Occipital lobe (tissue), 1 donor: ENCODE measurements at regions not wholly inside any gene's neighbourhood (a gene's known extent, or its start where the extent isn't known, plus 50 kb on each side); places are given as distances from the start of the nearest gene placed in this dataset.

ENCODE experiments used
- DNase-seq: peaks from one replicate; lab custom pipeline; 2025; lab: John Stamatoyannopoulos, UW

- no peak for DNase-seq
Measured at GRCh38 chrX:39756086-39756883, 341.5 kb downstream of the BCOR start.

DNA sequence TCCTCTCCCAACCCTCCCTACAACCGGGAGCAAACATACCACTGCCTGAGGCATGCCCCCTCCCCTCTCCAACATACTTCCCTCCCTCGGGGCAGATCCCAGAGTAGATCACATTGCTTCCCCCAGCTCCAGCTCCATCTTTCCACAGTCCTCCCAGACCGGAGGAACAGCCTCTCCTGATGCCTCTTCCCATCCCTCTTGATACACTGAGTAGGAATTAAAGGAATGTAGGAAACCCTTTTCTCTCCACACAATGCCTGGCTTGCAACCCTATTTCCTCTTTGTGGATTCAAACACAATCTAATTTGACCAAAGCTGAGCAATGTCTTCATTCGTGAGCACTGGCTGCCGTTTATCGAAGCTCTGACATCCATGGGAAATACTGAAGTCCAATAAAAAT is 339.8 kb downstream of the BCOR start:
- no peak for DNase-seq

DNA sequence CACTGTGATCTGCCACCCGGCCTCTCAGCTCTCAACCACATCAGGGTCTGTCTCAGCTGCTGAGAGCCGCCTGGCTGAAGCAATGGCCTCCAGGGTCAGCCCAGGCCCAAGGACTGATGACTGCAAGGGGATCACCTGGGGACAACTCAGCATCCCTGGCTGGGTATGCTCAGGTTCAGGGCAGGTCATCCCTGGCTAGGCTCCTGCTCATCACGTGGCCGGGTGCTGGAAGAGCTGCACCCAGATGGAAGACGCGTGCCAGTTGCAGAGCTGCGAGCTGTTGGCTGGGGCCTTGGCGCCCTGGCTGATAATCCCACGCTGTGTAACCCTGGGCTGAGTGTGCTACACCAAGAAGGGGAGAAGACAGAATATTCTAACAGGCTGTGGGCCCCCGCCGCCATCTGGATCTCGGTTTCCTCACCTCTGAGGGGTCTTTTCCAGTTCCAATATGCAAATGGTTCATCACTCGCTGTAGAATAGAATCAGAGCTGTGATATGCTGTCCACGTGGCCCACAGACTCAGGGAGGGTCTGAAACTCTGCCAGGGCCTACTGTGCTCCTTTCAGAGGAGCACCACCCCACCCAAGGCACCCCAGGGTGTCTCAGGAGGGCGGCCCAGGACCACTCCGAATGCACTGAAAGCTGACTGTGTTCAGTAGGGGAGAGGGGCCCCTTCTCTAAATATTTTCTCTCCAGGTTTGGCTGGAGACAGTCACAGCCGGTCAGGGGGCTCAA is 338.8 kb downstream of the BCOR start:
- DNase-seq = no peak

- no peak for DNase-seq
Measured at GRCh38 chrX:39759526-39760224, 338.1 kb downstream of the BCOR start.

DNA sequence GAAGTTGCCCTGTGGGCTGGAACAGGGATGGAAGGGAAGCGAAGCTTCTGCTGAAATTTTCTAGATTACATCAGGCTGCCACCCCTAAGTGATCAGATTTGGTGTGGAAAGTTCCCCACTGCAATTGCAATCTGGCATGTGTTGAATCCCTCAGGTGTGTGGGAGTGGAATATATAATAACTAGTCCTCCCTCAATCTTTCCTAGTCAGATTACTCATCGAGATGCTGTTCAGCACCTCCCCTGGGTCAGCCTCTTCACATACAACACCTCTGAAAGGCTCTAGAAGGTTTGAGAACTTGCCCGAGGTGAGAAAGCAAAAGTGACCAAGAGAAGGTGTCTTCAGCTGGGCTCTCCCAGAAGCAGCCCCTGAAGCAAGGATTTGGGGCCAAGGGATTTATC is 336.8 kb downstream of the BCOR start:
- DNase-seq = no peak

- no peak for DNase-seq
Measured at GRCh38 chrX:39762266-39762841, 335.4 kb downstream of the BCOR start.

DNA sequence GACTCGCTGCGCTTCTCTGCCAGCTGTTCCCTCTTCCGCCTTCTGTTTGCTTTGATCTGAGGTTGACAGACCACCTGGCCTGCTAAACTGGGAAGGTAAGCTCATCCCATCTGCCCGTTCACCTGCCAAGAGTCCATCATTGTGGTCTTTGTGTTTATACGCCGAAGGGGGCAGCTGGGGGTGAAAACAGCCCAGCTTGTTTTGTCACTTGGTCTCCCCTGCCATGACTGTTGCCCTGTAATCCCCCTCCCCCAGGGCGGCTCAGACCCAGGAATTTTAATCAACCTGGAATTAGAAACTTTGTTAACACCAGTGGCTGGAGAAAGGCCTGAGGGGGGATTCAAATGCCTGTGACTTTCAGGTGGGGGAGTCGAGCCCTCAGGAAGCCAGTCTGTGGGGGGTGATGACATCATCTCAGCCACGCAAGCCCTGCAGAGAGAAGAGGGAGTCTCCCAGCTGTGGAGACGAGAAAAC is 333.3 kb downstream of the BCOR start:
- no peak for DNase-seq

DNA sequence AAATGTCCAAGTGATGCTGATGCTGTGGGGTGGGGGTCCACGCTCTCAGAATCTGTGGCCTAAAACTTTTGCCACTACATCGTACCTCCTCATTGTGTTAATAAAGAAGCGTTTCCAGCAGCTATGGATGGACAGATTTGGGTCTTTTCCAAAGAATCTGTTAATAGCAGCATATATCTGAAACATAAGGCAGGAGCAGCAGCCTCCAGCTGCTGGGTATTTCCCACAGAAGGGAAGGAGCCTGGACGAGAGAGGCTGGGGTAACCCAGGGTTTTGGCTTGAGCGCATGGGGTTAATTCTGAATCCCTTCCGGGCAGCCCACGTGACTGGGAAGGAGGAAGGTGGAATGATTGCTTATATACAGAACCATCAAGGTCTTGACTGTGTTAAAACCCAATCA is 332.4 kb downstream of the BCOR start:
- DNase-seq = no peak

- no peak for DNase-seq
Measured at GRCh38 chrX:39766085-39766726, 331.6 kb downstream of the BCOR start.

DNA sequence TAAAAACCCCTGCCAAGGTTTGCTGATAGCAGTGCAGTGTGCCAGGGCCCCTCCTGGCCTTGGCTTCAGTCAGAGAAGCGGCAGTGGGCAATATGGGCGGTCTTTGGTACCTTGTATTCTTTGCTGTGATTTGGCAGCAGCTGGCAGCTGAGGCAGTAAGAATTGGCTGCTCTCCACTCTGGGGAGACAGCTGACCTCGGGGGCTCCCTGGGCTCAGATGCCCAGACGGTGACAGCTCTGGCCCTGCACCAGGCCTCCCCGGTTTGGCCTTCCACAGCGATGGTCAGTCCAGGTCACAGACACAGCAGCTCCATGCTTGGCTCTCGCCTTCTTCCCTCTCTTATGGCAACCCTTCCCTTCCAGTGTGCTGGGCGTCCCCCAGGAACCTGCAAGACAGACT is 330.9 kb downstream of the BCOR start:
- DNase-seq = no peak

- DNase-seq = no peak
Measured at GRCh38 chrX:39767446-39767845, 330.3 kb downstream of the BCOR start.

DNA sequence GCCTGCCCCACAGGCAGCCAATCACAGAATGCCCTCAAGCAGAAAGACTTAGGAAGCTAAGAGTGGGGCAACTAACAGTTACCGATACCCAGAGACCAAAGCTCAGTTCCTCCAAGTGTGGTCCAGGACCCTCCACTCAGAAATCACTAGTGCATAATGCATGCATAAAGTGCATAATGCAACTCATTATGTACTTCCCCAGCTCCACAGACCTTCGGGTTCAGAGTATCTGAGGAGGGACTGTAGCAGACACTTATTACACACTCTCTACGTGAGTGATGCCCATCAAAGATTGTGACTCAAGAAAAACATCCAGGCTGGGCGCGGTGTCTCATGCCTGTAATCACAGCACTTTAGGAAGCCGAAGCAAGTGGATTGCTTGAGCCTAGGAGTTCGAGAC is 328.0 kb downstream of the BCOR start:
- DNase-seq = no peak

DNA sequence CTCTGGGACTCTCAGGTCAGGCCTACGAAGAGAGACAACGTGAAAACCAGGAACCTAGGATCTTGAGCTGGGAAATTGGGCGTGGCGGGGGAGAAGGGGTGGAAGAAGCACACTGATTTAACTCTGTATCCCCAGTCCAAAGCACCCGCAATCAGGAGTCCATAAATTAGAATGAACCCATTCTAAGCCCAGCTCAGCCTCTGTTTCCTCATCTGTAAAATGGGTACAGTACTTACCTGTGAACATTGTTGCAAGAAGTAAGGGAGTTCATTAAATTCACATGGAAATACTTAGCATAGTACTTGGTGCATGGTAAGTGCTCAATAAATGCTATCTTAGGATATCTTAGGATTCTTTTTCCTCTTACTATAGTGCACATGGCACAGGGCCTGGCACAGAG is 326.7 kb downstream of the BCOR start:
- DNase-seq = no peak

DNA sequence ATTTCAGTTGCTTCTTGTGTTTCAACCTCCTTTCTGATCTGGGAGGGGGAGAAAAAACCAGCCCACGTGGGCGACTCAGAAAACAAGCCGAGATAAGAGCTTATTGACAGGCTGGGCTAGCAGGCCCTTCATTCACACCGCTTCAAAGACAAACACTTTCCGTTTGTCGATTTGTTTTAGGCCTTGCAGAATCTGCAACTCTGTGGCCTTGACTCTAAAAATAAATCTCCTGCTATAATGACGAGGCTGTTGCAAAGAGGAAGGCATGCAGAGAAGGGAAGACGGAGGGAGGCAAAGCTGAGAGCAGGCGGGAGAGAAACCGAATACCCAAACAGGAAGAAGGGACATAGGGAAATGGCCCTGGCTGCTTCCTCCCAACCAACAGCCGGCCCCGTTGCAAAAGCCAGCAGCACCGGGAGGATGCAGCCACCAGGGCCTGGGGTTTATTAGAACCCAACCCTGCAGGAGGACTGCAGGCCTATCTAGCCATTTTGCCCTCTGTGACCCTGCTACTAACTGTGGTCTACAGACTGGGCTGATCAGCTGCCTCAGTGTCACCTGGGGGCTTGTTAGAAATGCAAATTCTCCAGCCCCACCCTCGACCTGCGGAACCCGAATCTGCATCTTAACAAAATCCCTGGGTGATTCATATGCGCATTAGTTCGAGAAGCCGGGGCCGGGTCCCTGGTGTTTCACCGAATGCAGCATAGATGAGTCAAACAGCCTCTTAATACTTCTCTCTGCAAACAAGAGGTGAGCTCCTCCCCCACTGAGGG is 325.5 kb downstream of the BCOR start:
- no peak for DNase-seq

DNA sequence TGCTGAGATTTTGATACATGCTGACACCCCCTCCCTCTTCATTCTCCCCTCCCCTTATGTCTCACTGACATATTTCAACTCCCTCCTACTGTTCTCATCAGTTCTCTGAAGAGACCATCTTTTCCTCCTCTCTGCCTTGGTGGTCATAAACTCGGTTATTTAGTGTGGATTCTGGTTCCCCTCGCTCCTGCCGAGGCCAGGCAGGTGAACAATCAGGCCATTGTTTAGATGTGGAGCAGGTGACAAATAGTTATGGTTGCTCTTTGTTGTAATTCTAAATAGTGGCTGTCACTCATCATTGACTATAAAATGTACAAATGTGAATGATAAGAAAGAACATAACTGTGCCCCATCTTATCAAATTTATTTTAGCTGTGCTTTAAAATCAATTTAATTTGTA is 324.6 kb downstream of the BCOR start:
- DNase-seq = no peak

DNA sequence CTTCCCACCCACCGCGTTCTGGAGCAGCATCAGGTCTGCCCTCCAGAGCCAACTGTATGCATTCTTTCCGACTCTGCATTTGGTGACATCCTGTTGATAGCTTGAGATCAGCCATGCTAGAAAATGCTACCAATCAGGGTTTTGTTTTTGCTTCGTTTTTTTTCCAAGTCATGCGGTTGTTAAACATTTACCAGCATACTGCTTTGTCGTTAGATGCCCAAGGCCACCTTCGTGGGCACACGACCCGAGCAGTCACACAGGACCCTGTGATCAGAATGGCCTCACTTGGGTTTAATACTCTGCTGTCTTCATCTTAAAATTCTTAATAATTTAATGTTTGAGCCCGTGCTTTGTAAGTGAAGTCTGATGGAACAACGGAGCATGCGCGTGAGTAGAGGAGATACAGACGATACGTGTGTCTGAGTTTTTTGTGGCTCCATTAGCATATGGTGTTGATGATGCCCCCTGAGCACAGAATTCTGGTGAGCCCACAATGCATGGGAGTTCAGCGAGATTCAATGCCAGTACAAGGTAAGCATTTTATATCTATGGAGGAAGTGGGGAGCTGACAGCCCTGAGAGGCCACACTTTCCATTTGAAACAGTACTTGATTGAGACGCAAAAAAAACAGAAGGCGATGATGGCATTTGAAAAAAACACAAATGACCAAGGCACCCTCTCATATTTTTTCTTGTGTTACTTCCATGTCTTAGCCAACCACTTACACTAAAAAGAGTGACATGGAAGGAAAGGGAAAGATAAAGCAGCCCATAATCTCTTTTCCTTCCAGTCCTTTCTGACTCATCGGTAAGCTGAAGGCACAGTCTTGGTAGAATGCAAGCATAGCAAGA is 323.6 kb downstream of the BCOR start:
- no peak for DNase-seq

- no peak for DNase-seq
Measured at GRCh38 chrX:39774774-39775328, 322.9 kb downstream of the BCOR start.

DNA sequence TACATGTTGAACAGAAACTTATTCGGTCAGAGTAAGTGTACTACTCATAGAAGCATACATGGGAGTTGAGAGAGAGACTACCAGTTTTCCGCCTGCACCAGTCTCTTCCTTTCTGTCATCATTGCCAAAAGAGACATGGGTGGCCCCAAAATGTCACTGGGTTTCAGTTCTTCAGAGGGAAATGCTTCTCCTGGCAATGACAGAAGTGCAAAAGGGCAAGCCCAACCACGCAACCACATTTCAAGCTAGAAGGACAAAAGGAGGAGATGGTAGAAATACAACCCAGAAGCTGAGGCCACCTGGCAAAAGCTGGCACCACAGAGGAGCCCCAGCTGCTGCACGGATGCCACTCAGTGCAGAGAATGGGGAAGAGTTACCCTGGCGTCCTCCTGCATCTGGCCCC is 320.1 kb downstream of the BCOR start:
- no peak for DNase-seq
